ENCODE measurements at regions not wholly inside any gene's neighbourhood (a gene's known extent, or its start where the extent isn't known, plus 50 kb on each side); places are given as distances from the start of the nearest gene placed in this dataset.
"Not testable (repeated sequence)": the region's sequence is repeated elsewhere in the genome, so short reads cannot be mapped to it uniquely, and the experiment has no call there.

DNA sequence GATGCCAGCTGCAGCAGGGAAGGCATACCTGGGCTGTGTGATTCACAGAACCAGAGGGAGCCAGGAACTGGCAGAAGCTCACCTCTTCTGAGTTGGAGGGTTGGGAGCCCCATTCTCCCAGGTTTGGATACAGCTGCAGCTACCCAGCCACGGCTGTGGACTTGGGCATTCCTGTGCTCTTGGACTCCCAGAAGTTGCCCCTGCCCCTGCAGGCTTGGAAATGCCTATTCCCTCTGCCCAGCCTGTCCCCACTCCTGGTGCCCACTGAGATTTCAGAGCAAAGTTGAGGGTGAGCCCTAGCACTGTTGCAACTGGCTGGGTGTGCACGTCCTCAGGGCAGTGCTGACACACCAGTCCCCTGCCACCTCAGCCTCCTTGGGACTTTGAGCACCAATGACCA lies 489.7 kb downstream of the SLCO4C1 start:
- Histone ChIP-seq H3K27me3 (ENCODE audit: insufficient read depth, low read length) (no peaks in the 10 kb centered on the region), H3K9me3 (ENCODE audit: low read depth, low read length) (no peaks in the 10 kb centered on the region), H3K4me3 (ENCODE audit: low read length) (no peak overlapping the region), H3K4me1 (ENCODE audit: insufficient read depth, low read length) (no peaks in the 10 kb centered on the region)

- H3K9me3 ChIP-seq (ENCODE audit: low read depth, low read length) = no peaks in the 10 kb centered on the region
- H3K27me3 ChIP-seq (ENCODE audit: insufficient read depth, low read length) = no peaks in the 10 kb centered on the region
- H3K4me1 ChIP-seq (ENCODE audit: insufficient read depth, low read length) = peaks cover 5% of the 10 kb centered on the region
- H3K4me3 ChIP-seq (ENCODE audit: low read length) = no peak overlapping the region
Measured at GRCh38 chr5:101796427-101796826, 499.7 kb downstream of the SLCO4C1 start.

- Histone ChIP-seq H3K27me3 (ENCODE audit: insufficient read depth, low read length) (no peaks in the 10 kb centered on the region), H3K4me1 (ENCODE audit: insufficient read depth, low read length) (no peaks in the 10 kb centered on the region), H3K9me3 (ENCODE audit: low read depth, low read length) (no peaks in the 10 kb centered on the region), H3K4me3 (ENCODE audit: low read length) (no peak overlapping the region)
Measured at GRCh38 chr5:101788797-101789196, 507.3 kb downstream of the SLCO4C1 start.

DNA sequence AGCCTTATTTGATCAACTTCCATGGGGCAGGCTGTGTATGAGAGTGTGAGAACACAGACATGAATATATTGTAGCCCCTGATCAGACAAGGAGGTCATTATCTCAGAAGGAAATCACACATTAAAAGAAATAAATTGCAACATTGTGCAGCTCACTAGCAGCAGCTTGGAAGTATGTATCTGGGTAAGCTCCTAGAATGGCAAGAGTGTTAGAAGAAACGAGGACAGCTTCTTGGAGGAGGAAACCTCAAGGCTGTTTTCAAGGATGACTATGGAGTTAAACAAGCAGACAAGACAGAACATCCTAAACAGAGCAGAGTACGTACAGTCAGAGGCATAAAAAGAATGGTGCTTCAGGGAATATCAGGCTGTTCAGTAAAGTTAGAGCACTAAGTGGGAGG lies 511.0 kb downstream of the SLCO4C1 start:
- no peak overlapping the region for H3K4me3 ChIP-seq (ENCODE audit: low read length)
- H3K27me3 ChIP-seq (ENCODE audit: insufficient read depth, low read length) = no peaks in the 10 kb centered on the region
- no peaks in the 10 kb centered on the region for H3K4me1 ChIP-seq (ENCODE audit: insufficient read depth, low read length)
- no peaks in the 10 kb centered on the region for H3K9me3 ChIP-seq (ENCODE audit: low read depth, low read length)

DNA sequence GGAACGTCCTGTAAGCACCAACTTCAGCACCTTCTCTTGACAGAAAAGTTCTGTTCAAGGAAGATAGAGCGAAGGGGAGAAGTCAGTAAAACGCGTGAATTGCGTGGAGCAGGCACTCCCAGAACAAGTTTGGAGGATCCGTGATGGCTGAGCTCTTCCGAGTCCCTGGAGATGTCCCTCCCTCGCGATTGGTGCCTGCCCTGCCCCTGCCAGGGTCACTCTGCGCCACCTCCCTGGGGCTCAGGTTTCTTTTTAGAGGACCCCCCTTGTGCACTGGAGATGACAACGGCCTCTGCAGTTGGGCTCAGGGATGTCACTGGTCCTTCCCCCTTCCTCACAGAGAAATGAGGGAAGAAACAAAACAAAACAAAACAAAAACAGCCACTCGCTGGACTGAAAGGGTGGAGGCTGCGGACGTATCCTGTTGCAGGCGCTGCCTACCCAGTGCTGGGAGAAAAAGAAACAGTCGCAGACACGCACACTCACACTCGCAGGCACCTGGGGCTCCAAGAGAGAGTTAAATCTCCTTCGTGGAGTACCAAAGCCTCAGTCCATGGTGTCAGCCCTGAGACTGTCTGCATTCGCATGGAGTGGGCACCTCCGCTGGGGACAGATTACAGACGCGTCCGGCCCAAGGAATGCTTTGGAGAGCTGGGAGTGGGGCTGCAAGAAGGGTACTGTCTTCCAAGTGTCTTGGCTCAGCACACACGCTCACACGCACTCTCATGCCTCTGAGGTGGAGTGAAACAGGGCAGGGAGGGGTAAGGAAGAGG lies 512.7 kb downstream of the SLCO4C1 start:
- H3K4me1 ChIP-seq (ENCODE audit: insufficient read depth, low read length) = no peaks in the 10 kb centered on the region

GRCh38 chr5:101782352-101783103 lies 513.6 kb downstream of the SLCO4C1 start:
- Histone ChIP-seq H3K9me3 (ENCODE audit: low read depth, low read length) (no peaks in the 10 kb centered on the region), H3K4me3 (ENCODE audit: low read length) (no peak overlapping the region), H3K4me1 (ENCODE audit: insufficient read depth, low read length) (no peaks in the 10 kb centered on the region), H3K27me3 (ENCODE audit: insufficient read depth, low read length) (no peaks in the 10 kb centered on the region)

More for the DNA sequence above, 512.7 kb downstream of the SLCO4C1 start:
- peak overlapping the region; percentile 13 for H3K4me3 ChIP-seq (ENCODE audit: low read length)
- H3K9me3 ChIP-seq (ENCODE audit: low read depth, low read length) = no peaks in the 10 kb centered on the region
- no peaks in the 10 kb centered on the region for H3K27me3 ChIP-seq (ENCODE audit: insufficient read depth, low read length)

GRCh38 chr5:101751105-101751504 lies 545.0 kb downstream of the SLCO4C1 start:
- H3K9me3 ChIP-seq (ENCODE audit: low read depth, low read length) = no peaks in the 10 kb centered on the region
- no peaks in the 10 kb centered on the region for H3K4me1 ChIP-seq (ENCODE audit: insufficient read depth, low read length)
- no peaks in the 10 kb centered on the region for H3K27me3 ChIP-seq (ENCODE audit: insufficient read depth, low read length)
- H3K4me3 ChIP-seq (ENCODE audit: low read length) = no peak overlapping the region

DNA sequence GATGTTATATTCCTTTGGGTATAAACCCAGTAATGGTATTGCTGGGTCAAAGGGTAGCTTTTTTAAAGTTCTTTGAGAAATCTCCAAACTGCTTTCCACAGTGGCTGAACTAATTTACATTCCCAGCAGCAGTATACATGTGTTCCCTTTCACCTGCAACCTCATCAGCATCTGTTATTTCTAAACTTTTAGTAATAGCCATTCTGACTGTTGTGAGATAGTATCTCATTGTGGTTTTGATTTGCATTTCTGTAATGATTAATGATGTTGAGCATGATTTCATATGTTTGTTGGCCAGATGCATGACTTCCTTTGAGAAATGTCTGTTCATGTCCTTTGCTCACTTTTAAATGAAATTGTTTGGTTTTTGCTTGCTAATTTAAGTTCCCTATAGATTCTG lies 553.1 kb downstream of the SLCO4C1 start:
- not testable (repeated sequence) for H3K27me3 ChIP-seq (ENCODE audit: insufficient read depth, low read length); H3K4me1 ChIP-seq (ENCODE audit: insufficient read depth, low read length); H3K4me3 ChIP-seq (ENCODE audit: low read length); H3K9me3 ChIP-seq (ENCODE audit: low read depth, low read length)

GRCh38 chr5:101728933-101729332 lies 567.2 kb downstream of the SLCO4C1 start:
- Histone ChIP-seq H3K27me3 (ENCODE audit: insufficient read depth, low read length) (no peaks in the 10 kb centered on the region), H3K4me3 (ENCODE audit: low read length) (no peak overlapping the region), H3K4me1 (ENCODE audit: insufficient read depth, low read length) (no peaks in the 10 kb centered on the region), H3K9me3 (ENCODE audit: low read depth, low read length) (no peaks in the 10 kb centered on the region)

DNA sequence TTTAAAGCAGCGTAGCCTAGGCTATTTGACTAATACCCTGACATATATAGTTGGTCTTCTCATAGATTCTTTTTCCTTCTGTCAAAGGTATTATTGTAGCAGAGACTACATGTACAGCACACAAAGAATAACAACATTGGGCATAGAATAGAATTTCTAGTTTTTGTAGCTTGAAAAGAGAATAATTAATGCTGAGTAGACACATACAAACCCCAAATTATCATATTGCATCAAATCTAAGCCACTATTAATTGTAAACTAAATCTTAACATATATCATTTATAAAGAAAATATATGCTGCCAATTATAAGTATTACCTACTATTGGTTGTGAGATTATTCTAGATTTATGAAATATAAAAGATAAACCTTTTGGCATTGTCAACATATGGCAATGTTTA lies 574.5 kb downstream of the SLCO4C1 start:
- H3K9me3 ChIP-seq (ENCODE audit: low read depth, low read length) = no peaks in the 10 kb centered on the region
- H3K4me3 ChIP-seq (ENCODE audit: low read length) = no peak overlapping the region
- no peaks in the 10 kb centered on the region for H3K27me3 ChIP-seq (ENCODE audit: insufficient read depth, low read length)
- H3K4me1 ChIP-seq (ENCODE audit: insufficient read depth, low read length) = no peaks in the 10 kb centered on the region

- H3K9me3 ChIP-seq (ENCODE audit: low read depth, low read length) = no peaks in the 10 kb centered on the region
- no peaks in the 10 kb centered on the region for H3K4me1 ChIP-seq (ENCODE audit: insufficient read depth, low read length)
- no peaks in the 10 kb centered on the region for H3K27me3 ChIP-seq (ENCODE audit: insufficient read depth, low read length)
- H3K4me3 ChIP-seq (ENCODE audit: low read length) = no peak overlapping the region
Measured at GRCh38 chr5:101720033-101720432, 576.1 kb downstream of the SLCO4C1 start.

DNA sequence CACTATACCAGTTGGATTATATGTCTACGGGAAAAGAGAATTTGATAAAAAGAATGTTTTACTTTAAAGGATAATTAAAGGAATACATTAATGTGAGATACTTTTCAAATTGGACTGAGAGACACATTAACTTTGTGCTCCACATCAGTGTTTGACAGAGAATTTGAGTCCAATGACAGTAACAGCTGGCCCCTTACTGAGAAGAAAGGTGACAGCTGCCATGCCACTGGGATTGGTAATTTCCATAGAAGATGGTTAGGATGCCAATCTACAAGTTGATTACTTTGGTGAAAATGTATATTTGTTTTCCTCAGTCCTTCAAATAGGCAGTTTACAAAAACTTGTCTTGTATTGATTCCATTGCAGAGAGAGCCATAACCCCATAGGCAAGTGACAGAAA lies 578.4 kb downstream of the SLCO4C1 start:
- Histone ChIP-seq H3K27me3 (ENCODE audit: insufficient read depth, low read length) (no peaks in the 10 kb centered on the region), H3K4me3 (ENCODE audit: low read length) (no peak overlapping the region), H3K9me3 (ENCODE audit: low read depth, low read length) (no peaks in the 10 kb centered on the region), H3K4me1 (ENCODE audit: insufficient read depth, low read length) (no peaks in the 10 kb centered on the region)

DNA sequence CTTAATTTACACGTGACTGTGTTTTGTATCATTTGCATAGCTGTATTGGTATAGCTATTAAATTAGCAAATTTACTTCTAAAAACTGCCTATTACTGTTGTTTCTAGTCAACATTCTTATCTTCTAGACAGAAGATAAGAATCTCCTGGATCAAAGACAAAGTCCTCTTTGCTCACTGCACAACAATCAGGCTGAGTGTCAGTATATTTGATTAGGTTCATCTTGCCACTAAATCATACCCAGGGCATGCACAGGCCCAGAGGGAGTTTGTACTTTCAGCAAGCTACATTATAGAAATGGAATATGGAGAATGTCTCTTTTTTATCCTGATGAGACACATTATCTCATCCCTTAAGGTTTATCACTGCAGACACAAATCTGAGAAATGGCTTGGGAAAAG lies 579.1 kb downstream of the SLCO4C1 start:
- Histone ChIP-seq H3K9me3 (ENCODE audit: low read depth, low read length) (no peaks in the 10 kb centered on the region), H3K27me3 (ENCODE audit: insufficient read depth, low read length) (no peaks in the 10 kb centered on the region), H3K4me3 (ENCODE audit: low read length) (no peak overlapping the region), H3K4me1 (ENCODE audit: insufficient read depth, low read length) (no peaks in the 10 kb centered on the region)

DNA sequence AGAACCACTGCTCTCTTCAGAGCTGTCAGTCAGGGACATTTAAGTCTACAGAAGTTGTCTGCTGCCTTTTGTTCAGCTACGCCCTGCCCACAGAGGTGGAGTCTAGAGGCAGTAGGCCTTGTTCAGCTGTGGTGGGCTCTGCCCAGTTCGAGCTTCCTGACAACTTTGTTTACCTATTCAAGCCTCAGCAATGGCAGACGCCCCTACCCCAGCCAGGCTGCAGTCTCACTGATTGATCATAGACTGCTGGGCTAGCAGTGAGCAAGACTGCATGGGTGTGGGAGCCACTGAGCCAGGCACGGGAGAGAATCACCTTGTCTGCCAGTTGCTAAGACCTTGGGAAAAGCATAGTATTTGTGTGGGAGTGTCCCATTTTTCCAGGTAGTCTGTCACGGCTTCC lies 580.3 kb downstream of the SLCO4C1 start:
- H3K9me3 ChIP-seq (ENCODE audit: low read depth, low read length); H3K4me1 ChIP-seq (ENCODE audit: insufficient read depth, low read length); H3K4me3 ChIP-seq (ENCODE audit: low read length); H3K27me3 ChIP-seq (ENCODE audit: insufficient read depth, low read length): not testable (repeated sequence)

DNA sequence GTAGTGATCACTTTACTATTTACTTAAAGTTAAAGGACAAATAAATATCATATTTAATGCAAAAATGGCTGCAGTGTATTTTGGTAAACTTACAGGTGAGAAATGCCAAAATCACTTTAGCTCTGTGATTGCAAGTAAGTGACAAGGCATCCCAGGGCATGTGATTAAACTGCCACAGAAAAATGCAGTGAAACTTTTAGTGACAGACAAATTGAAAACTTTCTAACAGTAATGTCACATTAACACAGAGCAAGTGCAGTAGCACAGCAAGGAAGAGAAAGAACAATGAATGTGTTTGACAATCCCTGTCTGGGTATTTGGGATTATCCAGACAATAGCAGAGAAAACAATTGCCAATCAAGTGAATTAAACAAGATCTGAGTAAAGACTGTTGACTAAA lies 606.8 kb downstream of the SLCO4C1 start:
- Histone ChIP-seq H3K4me1 (ENCODE audit: insufficient read depth, low read length) (no peaks in the 10 kb centered on the region), H3K4me3 (ENCODE audit: low read length) (no peak overlapping the region), H3K9me3 (ENCODE audit: low read depth, low read length) (no peaks in the 10 kb centered on the region), H3K27me3 (ENCODE audit: insufficient read depth, low read length) (no peaks in the 10 kb centered on the region)

- H3K27me3 ChIP-seq (ENCODE audit: insufficient read depth, low read length) = no peaks in the 10 kb centered on the region
Measured at GRCh38 chr5:101688156-101688555, 607.9 kb downstream of the SLCO4C1 start.

More at GRCh38 chr5:101688156-101688555, 607.9 kb downstream of the SLCO4C1 start:
- Histone ChIP-seq H3K4me3 (ENCODE audit: low read length) (no peak overlapping the region), H3K4me1 (ENCODE audit: insufficient read depth, low read length) (no peaks in the 10 kb centered on the region), H3K9me3 (ENCODE audit: low read depth, low read length) (no peaks in the 10 kb centered on the region)
